BE2C (cell line): ENCODE measurements at regions not wholly inside any gene's neighbourhood (a gene's known extent, or its start where the extent isn't known, plus 50 kb on each side); places are given as distances from the start of the nearest gene placed in this dataset.

ENCODE experiments used
- DNase-seq: peaks from one replicate; pipeline ENCODE4 v3.0.0-alpha.2; 2020
- H3K27me3 ChIP-seq: fragments of 250-450 bp; sonication (Bioruptor Pico); 2 replicates; pipeline ENCODE4 v1.5.1; 2020; ENCODE audit warnings: mild to moderate bottlenecking
- H3K36me3 ChIP-seq: fragments of 250-450 bp; sonication (Bioruptor Pico); 2 replicates; pipeline ENCODE4 v1.5.1; 2020; ENCODE audit warnings: mild to moderate bottlenecking
- H3K4me1 ChIP-seq: fragments of 250-450 bp; sonication (Bioruptor Pico); 2 replicates; pipeline ENCODE4 v1.5.1; 2020
- H3K4me3 ChIP-seq: 2 replicates; pipeline ENCODE4 v1.5.1; 2011; ENCODE audit warnings: low read depth, low read length
- H3K9me3 ChIP-seq: fragments of 250-450 bp; sonication (Bioruptor Pico); 2 replicates; pipeline ENCODE4 v1.5.1; 2020
- CTCF ChIP-seq: IDR thresholded peaks from 2 replicates; pipeline ENCODE4 v1.5.1; 2012; ENCODE audit warnings: mild to moderate bottlenecking, low read depth, low read length

DNA sequence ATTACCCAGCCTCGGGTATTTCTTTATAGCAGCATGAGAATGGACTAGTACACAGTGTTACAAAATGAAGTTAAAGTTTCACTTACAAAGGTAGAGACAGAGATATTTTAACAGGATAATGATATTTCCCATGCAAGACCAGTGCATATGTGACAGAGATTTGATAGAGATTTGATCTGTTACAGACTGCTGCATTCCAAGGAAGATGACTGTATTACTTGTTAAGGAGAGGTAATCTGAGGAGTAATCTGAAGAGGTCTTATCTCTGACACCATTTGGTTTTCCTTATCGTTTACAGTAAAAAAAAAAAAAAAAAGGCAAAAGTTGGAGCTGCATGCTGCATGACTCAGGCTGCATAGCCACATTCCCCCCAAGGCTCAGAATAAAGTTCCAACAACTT lies 289.6 kb downstream of the POM121L12 start:
- TF ChIP-seq CTCF, result no peak
- H3K4me3 ChIP-seq, result no peak overlapping the region
- H3K36me3 ChIP-seq, result no peaks in the 10 kb centered on the region
- no peak for DNase-seq
- no peaks in the 10 kb centered on the region for H3K27me3 ChIP-seq
- H3K9me3 ChIP-seq, result no peaks in the 10 kb centered on the region
- H3K4me1 ChIP-seq, result no peaks in the 10 kb centered on the region

GRCh38 chr7:53326634-53327033 lies 291.2 kb downstream of the POM121L12 start:
- H3K4me3 ChIP-seq, result no peak overlapping the region
- H3K4me1 ChIP-seq, result no peaks in the 10 kb centered on the region
- no peak for DNase-seq
- no peaks in the 10 kb centered on the region for H3K9me3 ChIP-seq
- H3K27me3 ChIP-seq, result no peaks in the 10 kb centered on the region
- TF ChIP-seq CTCF, result no peak
- no peaks in the 10 kb centered on the region for H3K36me3 ChIP-seq

- H3K36me3 ChIP-seq, result no peaks in the 10 kb centered on the region
- H3K4me1 ChIP-seq, result no peaks in the 10 kb centered on the region
- no peak for DNase-seq
- TF ChIP-seq CTCF, result no peak
- H3K9me3 ChIP-seq, result no peaks in the 10 kb centered on the region
- no peak overlapping the region for H3K4me3 ChIP-seq
- H3K27me3 ChIP-seq, result no peaks in the 10 kb centered on the region
These were observed 300.8 kb downstream of the POM121L12 start for GRCh38 chr7:53336105-53336668.

DNA sequence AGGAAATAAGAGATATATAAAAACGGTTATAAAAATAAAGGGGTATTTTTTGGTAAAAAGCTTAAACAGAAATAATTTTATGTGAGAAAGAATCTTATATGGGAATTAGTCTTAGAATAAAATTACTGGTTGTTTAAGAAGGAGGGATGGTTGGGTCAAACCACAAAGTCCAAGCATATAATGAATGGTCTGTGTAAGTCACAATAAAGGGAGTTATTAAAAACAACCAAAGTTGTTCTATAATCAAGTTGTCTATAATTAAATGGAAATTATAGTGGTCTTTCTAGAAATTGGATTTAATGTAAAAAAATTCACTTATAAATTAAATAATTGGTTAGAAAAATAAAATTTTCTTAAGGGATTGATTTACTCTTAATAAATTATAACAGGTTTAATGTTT lies 304.8 kb downstream of the POM121L12 start:
- H3K4me3 ChIP-seq, result no peak overlapping the region
- TF ChIP-seq CTCF, result no peak
- H3K27me3 ChIP-seq, result no peaks in the 10 kb centered on the region
- no peak for DNase-seq
- no peaks in the 10 kb centered on the region for H3K36me3 ChIP-seq
- no peaks in the 10 kb centered on the region for H3K4me1 ChIP-seq
- H3K9me3 ChIP-seq, result no peaks in the 10 kb centered on the region

GRCh38 chr7:53350241-53350640 lies 314.8 kb downstream of the POM121L12 start:
- Histone ChIP-seq H3K9me3 (no peaks in the 10 kb centered on the region), H3K4me1 (peaks cover 3% of the 10 kb centered on the region; the same call in 1 of the 2 replicates), H3K36me3 (no peaks in the 10 kb centered on the region), H3K27me3 (no peaks in the 10 kb centered on the region), H3K4me3 (no peak overlapping the region)
- DNase-seq, result peak; percentile 76
- TF ChIP-seq CTCF, result peak; percentile 96

- no peak overlapping the region for H3K4me3 ChIP-seq
- no peak for TF ChIP-seq CTCF
- H3K9me3 ChIP-seq, result no peaks in the 10 kb centered on the region
- H3K4me1 ChIP-seq, result peaks cover 3% of the 10 kb centered on the region; the same call in 1 of the 2 replicates
- H3K36me3 ChIP-seq, result no peaks in the 10 kb centered on the region
- no peaks in the 10 kb centered on the region for H3K27me3 ChIP-seq
- no peak for DNase-seq
These were observed 316.2 kb downstream of the POM121L12 start for GRCh38 chr7:53351681-53352080.
